OCI-LY7 (cell line): ENCODE measurements at regions not wholly inside any gene's neighbourhood (a gene's known extent, or its start where the extent isn't known, plus 50 kb on each side); places are given as distances from the start of the nearest gene placed in this dataset.

Source experiments
- EZH2phosphoT487 ChIP-seq: fragments of 200-600 bp; sonication (generic); IDR thresholded peaks from 2 replicates; pipeline ENCODE4 v1.6.1; 2018; ENCODE audit warnings: low read depth, borderline replicate concordance, mild to moderate bottlenecking, mixed run types, antibody characterized with exemption, low read length, moderate library complexity, mixed read lengths
- TF ChIP-seq, protein P1 (sequence below): fragments of 200-600 bp; sonication (generic); conservative IDR thresholded peaks from 2 replicates; pipeline ENCODE4 v1.5.1; 2014; ENCODE audit warnings: mild to moderate bottlenecking, antibody characterized with exemption, low read length, moderate library complexity, mixed read lengths

DNA sequence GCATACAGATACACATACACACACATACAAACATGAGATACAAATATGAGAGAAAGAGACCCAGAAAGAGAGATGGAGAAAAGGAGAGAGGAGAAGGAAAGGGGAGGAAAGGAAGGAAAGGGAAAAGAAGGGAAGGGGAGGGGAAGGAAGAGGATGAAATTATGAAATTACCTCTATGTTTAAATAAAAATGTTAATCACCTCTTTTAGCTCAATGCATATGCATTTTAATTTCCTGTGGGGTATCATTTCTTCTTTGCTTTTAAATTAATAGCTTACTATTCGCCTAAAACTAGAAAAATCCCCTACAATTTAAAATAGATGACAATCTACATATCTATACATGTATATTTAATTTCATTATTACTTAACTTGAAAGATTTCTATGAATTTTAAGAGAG is 958.0 kb upstream of the CNTN5 start:
- TF ChIP-seq, protein P1, sequence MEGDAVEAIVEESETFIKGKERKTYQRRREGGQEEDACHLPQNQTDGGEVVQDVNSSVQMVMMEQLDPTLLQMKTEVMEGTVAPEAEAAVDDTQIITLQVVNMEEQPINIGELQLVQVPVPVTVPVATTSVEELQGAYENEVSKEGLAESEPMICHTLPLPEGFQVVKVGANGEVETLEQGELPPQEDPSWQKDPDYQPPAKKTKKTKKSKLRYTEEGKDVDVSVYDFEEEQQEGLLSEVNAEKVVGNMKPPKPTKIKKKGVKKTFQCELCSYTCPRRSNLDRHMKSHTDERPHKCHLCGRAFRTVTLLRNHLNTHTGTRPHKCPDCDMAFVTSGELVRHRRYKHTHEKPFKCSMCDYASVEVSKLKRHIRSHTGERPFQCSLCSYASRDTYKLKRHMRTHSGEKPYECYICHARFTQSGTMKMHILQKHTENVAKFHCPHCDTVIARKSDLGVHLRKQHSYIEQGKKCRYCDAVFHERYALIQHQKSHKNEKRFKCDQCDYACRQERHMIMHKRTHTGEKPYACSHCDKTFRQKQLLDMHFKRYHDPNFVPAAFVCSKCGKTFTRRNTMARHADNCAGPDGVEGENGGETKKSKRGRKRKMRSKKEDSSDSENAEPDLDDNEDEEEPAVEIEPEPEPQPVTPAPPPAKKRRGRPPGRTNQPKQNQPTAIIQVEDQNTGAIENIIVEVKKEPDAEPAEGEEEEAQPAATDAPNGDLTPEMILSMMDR, result no peak
- TF ChIP-seq EZH2phosphoT487, result no peak
